IPS DF 19.7 (cell line): ENCODE measurements at regions not wholly inside any gene's neighbourhood (a gene's known extent, or its start where the extent isn't known, plus 50 kb on each side); places are given as distances from the start of the nearest gene placed in this dataset.

Experiments
- DNase-seq: peaks from one replicate; pipeline ENCODE4 v3.0.0-alpha.2; 2013; ENCODE audit warnings: low read depth, low spot score

- no peak for DNase-seq
Observed at GRCh38 chr14:32022938-32023466, 54.1 kb upstream of the ARHGAP5 start.

GRCh38 chr14:32023540-32023939, 53.6 kb upstream of the ARHGAP5 start:
- DNase-seq = no peak

- DNase-seq = no peak
Observed at GRCh38 chr14:32027255-32027939, 49.7 kb upstream of the ARHGAP5 start.
